Osteoblast (primary cell): ENCODE measurements at regions not wholly inside any gene's neighbourhood (a gene's known extent, or its start where the extent isn't known, plus 50 kb on each side); places are given as distances from the start of the nearest gene placed in this dataset.

Source experiments
- DNase-seq: peaks from one replicate; pipeline ENCODE4 v3.0.0; 2011; ENCODE audit warnings: low spot score, mixed read lengths; ENCODE audit not compliant: insufficient read length; ENCODE audit errors: missing footprints
- H2AFZ ChIP-seq: 2 replicates; pipeline ENCODE4 v1.6.0; 2011; ENCODE audit warnings: mild to moderate bottlenecking, low read length
- H3K27ac ChIP-seq: 2 replicates; pipeline ENCODE4 v1.5.1; 2011; ENCODE audit warnings: mild to moderate bottlenecking, low read depth, low read length, moderate library complexity
- H3K27me3 ChIP-seq: 2 replicates; pipeline ENCODE4 v1.6.0; 2012; ENCODE audit warnings: mild to moderate bottlenecking, control low read depth, inconsistent platforms, low read length, moderate library complexity; ENCODE audit not compliant: insufficient read depth
- H3K36me3 ChIP-seq: 2 replicates; pipeline ENCODE4 v1.5.1; 2011; ENCODE audit warnings: mild to moderate bottlenecking, low read length, control low read depth, moderate library complexity; ENCODE audit not compliant: insufficient read depth
- H3K4me1 ChIP-seq: 2 replicates; pipeline ENCODE4 v1.5.1; 2011; ENCODE audit warnings: mild to moderate bottlenecking, low read length, control low read depth, moderate library complexity; ENCODE audit not compliant: insufficient read depth
- H3K4me2 ChIP-seq: 2 replicates; pipeline ENCODE4 v1.6.0; 2011; ENCODE audit warnings: mild to moderate bottlenecking, low read length; ENCODE audit not compliant: insufficient read depth
- H3K4me3 ChIP-seq: fragments of 200-600 bp; sonication (generic); 3 replicates; pipeline ENCODE4 v1.5.1; 2012; ENCODE audit warnings: mild to moderate bottlenecking, low read length, inconsistent platforms; ENCODE audit not compliant: insufficient read depth
- H3K79me2 ChIP-seq: 2 replicates; pipeline ENCODE4 v1.6.0; 2012; ENCODE audit warnings: mild to moderate bottlenecking, low read length, control low read depth, inconsistent platforms; ENCODE audit not compliant: insufficient read depth
- H3K9me3 ChIP-seq: 2 replicates; pipeline ENCODE4 v1.5.1; 2011; ENCODE audit warnings: low read depth, low read length, control low read depth
- H4K20me1 ChIP-seq: 2 replicates; pipeline ENCODE4 v1.6.0; 2012; ENCODE audit warnings: mild to moderate bottlenecking, low read length, control low read depth; ENCODE audit not compliant: insufficient read depth
- TF ChIP-seq, protein P1 (sequence below): IDR thresholded peaks from 2 replicates; pipeline ENCODE4 v1.5.1; 2011; ENCODE audit warnings: mild to moderate bottlenecking, low read depth, low read length, moderate library complexity; ENCODE audit errors: extremely low read depth

GRCh38 chr7:10325395-10325794 lies 648.3 kb upstream of the PHF14 start:
- Histone ChIP-seq H3K36me3 (no peaks in the 10 kb centered on the region), H2AFZ (no peak overlapping the region), H3K4me3 (no peak overlapping the region), H3K4me2 (no peak overlapping the region), H3K9me3 (no peaks in the 10 kb centered on the region), H4K20me1 (no peaks in the 10 kb centered on the region), H3K27ac (no peak overlapping the region), H3K27me3 (no peaks in the 10 kb centered on the region), H3K4me1 (no peaks in the 10 kb centered on the region), H3K79me2 (no peaks in the 10 kb centered on the region)
- TF ChIP-seq, protein P1, sequence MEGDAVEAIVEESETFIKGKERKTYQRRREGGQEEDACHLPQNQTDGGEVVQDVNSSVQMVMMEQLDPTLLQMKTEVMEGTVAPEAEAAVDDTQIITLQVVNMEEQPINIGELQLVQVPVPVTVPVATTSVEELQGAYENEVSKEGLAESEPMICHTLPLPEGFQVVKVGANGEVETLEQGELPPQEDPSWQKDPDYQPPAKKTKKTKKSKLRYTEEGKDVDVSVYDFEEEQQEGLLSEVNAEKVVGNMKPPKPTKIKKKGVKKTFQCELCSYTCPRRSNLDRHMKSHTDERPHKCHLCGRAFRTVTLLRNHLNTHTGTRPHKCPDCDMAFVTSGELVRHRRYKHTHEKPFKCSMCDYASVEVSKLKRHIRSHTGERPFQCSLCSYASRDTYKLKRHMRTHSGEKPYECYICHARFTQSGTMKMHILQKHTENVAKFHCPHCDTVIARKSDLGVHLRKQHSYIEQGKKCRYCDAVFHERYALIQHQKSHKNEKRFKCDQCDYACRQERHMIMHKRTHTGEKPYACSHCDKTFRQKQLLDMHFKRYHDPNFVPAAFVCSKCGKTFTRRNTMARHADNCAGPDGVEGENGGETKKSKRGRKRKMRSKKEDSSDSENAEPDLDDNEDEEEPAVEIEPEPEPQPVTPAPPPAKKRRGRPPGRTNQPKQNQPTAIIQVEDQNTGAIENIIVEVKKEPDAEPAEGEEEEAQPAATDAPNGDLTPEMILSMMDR, result no peak
- no peak for DNase-seq

DNA sequence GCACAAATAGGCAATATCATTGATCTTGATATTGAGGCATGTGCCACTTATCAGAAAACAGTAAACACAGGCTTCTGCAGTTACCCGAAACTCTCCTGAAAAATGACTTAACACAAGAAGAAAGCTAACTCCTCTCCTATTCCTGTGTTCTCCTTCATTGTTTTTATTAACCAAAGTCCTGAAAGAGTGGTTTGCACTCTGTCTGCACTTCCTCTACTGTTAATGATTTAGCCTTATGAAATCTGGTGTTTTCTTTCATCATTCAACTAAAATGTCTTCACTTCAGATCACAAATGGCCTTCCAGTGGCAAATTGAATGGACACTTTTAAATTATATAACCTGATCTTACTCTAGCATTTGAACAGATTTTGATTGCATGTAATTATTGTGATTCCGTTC lies 630.6 kb upstream of the PHF14 start:
- H3K4me1 ChIP-seq, result no peaks in the 10 kb centered on the region
- no peak overlapping the region for H3K4me2 ChIP-seq
- H3K9me3 ChIP-seq, result no peaks in the 10 kb centered on the region
- H3K4me3 ChIP-seq, result no peak overlapping the region
- H2AFZ ChIP-seq, result no peak overlapping the region
- no peaks in the 10 kb centered on the region for H3K36me3 ChIP-seq
- no peaks in the 10 kb centered on the region for H3K27me3 ChIP-seq
- H4K20me1 ChIP-seq, result no peaks in the 10 kb centered on the region
- no peak overlapping the region for H3K27ac ChIP-seq
- TF ChIP-seq, protein P1, result no peak
- DNase-seq, result no peak
- H3K79me2 ChIP-seq, result no peaks in the 10 kb centered on the region

- Histone ChIP-seq H3K9me3 (no peaks in the 10 kb centered on the region), H3K27ac (no peak overlapping the region), H2AFZ (no peak overlapping the region), H3K4me1 (no peaks in the 10 kb centered on the region), H3K4me2 (no peak overlapping the region), H4K20me1 (no peaks in the 10 kb centered on the region), H3K79me2 (no peaks in the 10 kb centered on the region), H3K27me3 (no peaks in the 10 kb centered on the region), H3K36me3 (no peaks in the 10 kb centered on the region), H3K4me3 (no peak overlapping the region)
- no peak for DNase-seq
- TF ChIP-seq, protein P1, result no peak
These were observed 627.6 kb upstream of the PHF14 start for GRCh38 chr7:10346032-10346431.

DNA sequence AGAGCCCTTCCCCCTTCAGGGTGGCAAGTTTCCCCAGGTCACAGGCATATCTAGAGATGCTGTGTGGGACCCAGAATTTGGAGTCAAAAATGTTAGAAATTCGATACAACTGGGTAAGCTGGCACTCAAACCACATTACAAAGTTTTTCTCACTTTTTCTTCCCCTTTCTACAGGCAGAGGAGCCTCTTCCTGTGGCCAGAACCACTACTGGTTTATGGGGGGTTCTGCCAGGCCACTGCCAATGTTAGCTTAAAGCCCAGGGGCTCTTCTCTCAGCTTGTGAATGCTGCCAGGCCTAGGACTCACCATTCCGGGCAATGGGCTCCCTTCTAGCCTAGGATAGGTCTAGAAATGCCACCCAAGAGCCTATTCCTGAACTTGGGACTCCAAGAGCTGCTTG lies 617.9 kb upstream of the PHF14 start:
- no peaks in the 10 kb centered on the region for H3K4me1 ChIP-seq
- H3K36me3 ChIP-seq, result no peaks in the 10 kb centered on the region
- H2AFZ ChIP-seq, result no peak overlapping the region
- TF ChIP-seq, protein P1, result no peak
- no peak overlapping the region for H3K27ac ChIP-seq
- no peaks in the 10 kb centered on the region for H3K79me2 ChIP-seq
- no peak overlapping the region for H3K4me3 ChIP-seq
- DNase-seq, result no peak
- peaks cover 2% of the 10 kb centered on the region for H3K9me3 ChIP-seq
- no peaks in the 10 kb centered on the region for H4K20me1 ChIP-seq
- no peaks in the 10 kb centered on the region for H3K27me3 ChIP-seq
- no peak overlapping the region for H3K4me2 ChIP-seq
